ENCODE measurements at regions not wholly inside any gene's neighbourhood (a gene's known extent, or its start where the extent isn't known, plus 50 kb on each side); places are given as distances from the start of the nearest gene placed in this dataset.
A peak's percentile ranks its signal among the peaks of the same experiment; 100 is the strongest.

DNA sequence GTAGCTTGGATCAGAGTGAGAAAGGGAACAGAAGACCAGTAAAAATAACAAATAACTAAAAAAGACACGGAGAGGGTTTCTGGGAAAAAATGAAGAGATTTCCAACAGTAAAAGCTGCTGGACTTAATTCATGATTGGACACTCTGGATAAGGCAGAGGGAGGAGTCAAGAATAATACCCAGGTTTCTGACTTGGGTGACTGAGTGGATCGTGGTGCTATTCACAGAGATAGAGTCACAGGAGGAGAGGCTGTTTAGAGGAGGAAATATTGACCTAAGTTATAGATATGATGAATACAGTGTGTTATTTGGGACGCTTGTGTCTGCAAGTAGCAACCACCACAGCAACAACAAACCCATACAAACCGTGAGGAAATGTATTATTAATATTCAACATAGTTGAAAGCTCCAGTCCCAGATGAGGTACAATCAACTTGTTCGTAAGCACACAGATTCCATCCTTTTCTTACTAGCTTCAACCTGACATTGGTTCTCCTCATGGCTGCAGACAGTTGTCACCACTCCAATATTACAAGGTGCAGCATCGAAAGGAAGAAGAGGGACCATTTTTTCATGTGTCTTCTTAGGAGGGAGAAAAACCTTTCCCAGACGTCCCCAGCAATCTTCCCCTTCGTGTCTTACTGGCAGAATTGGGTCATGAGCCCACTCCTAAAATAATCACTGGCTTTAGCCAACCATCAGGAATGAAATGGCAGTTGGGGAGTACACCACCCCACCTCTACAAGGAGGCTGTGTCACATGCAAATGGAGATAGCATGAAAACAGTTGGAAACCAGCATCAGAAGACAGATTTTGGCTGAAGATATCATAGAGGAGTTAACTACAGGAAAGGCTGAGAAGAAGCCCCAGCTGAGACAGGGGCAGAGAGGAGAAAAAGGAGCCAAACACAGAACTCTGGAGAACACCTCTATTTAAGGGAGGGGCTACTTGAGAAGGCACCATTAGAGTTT, 387.8 kb downstream of the SHQ1 start:
- DNase-seq (ENCODE audit: low read depth in 2 of 2): no peak

DNA sequence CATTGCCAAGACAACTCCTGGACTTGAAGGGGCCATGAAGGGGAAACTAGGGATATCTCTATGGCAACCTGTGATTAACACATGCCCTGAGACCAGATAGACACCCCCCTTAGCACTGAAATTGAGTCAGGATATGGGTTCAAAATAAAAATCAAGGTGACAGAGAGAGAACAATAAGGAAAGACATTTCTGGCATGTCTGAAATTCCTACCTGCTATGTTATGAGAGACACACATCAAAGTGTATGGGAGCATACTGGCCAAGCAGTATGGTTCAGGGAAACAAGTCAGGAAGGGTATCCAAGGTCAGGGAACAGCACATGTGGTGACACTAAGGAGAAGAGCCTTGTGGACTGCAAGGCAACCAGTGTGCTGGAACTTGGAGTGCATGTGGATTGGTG, 388.7 kb downstream of the SHQ1 start:
- DNase-seq (ENCODE audit: low read depth in 2 of 2): no peak

DNA sequence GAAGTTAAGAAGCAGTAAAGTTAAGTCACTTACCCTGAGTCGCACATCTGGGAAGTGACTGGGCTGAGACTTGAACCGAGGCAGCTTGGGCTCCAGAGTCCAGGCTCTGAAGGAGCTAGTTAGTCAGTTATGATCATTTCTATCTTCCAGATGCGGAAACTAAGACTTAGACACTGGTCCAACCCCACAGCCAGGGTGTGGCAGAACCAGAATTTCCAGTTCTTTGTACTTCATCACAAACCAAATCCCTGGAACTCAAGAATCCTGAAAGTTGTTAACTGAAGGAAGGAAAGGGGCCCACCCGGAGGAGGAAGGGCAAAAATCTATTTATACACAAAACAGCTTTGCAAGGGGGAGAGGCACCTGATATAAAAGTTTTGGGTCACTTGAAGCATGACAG, 389.9 kb downstream of the SHQ1 start:
- DNase-seq (ENCODE audit: low read depth in 2 of 2): no peak

DNA sequence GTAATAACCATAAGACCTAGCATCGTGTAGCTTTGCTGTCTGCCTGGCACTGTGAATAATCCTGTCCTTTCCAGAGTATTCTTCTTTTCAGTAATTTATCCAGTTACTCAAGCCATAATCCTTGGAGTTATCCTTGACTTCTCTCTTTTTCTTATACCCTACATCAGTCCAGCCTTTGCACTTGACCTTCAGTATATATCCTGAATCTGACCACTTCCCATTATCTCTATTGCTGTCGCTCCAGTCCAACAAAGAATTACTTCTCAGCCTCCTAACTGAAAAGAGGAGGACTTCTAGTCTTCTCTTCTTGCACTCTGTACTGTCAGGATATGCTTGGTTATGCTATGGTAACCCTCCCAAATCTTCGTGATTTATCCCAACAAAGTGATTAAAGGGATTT, 393.8 kb downstream of the SHQ1 start:
- no peak for DNase-seq (ENCODE audit: low read depth in 2 of 2)

DNA sequence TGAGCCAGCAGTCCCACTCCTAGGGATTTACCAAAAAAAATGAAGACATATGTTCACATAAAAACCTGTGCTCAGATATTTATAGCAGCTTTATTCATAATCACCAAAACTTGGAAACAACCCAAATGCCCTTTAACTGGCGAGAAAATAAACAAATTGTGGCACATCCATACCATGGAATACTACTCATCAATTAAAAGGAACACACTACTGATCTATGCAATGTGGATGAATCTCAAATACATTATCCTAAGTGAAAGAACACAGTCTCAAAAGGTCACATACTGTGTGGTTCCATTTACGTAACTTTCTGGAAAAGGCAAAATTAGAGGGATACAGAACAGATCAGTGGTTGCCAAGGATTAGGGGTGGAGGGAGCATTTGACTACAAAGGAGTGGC, 394.5 kb downstream of the SHQ1 start:
- no peak for DNase-seq (ENCODE audit: low read depth in 2 of 2)

- no peak for DNase-seq (ENCODE audit: low read depth in 2 of 2)
These were observed 395.5 kb downstream of the SHQ1 start for GRCh38 chr3:72452745-72453144.

DNA sequence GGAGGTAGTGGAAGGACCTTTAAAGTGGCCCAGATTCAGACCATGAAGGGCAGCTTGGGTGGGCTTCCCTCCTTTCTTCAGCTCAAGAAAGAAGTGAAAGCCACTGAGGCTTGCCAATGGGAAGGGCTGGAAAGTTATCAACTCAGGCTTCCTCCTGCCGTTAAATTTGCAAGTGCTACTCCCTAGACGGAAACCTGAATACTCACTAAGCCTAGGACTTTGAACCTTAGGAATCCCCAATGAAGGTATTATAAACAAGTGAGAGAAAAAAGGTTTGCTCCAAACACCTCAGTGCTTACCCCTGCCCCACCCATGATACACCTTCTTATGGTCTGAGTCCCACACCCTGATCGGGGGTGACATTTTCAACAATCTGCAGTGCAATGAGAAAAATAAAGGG, 396.4 kb downstream of the SHQ1 start:
- no peak for DNase-seq (ENCODE audit: low read depth in 2 of 2)

- DNase-seq (ENCODE audit: low read depth in 2 of 2): no peak
These were observed 398.7 kb downstream of the SHQ1 start for GRCh38 chr3:72449551-72449950.

GRCh38 chr3:72448858-72449257, 399.4 kb downstream of the SHQ1 start:
- DNase-seq (ENCODE audit: low read depth in 2 of 2): no peak

DNA sequence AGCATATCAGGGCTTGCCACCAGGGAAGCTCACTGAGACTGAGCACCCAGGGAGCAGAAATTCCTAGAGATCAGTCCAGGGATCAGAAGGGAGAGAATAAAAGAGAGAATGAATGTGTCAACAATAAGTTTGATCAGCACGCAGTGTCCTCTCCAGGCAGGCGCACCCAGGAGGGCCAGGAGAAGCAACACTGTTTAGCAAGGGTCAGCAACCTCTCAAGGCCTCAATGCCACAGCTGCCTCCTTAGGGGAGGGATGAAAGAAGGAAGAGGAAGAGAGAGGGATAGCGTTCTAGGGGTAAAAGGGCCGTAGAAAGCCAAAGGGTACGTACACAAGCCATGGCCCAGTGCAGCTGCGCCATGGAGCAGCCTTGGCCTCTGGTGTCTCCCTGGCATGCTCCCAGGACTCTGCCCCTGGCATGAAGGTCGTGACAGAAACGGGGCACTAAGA, 399.8 kb downstream of the SHQ1 start:
- DNase-seq (ENCODE audit: low read depth in 2 of 2): no peak

DNA sequence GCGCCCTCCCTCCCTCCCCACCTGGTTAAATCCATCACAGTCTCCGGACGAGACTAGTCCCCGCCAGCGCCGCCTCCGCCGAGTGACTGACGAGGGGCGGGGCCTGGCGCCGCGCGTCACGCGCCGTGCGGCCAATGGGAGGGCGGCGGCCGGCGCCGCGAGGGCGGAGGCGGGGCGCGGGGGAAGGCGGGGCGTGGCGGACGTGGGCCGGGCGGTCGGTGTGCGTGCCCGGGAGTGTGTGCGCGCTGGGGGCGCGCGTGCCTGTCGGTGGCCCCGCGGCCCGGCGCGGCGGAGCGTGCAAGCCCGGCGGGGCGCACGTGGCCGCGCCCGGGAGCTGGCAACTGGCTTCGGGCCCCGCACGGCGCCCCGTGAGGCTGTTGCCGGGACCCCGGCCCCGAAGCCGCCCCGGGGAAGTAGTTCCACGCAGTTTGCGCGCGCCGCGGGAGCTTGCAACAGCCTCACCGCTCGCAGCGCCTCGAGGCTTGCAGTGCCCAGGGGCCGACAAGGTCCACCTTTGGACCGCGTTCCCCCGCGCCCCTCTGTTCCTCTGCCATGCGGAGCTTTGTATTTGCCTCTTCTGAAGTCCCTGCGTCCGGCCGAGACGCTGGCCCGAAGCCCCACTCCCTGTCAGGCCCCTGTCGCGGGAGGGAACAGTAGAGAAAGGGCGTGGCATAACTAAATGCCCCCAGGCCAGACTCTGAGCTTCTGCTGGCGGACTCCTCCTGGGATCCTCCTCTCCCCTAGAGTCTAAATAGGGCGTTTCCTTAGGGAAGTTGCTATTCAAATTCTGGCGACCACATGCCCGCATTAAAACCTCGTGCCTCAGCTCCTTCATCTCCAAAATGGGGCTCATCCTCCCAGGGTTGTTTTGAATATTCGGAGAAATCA, 400.9 kb downstream of the SHQ1 start:
- peak; percentile 79 to 86 for DNase-seq (ENCODE audit: low read depth in 2 of 2)

GRCh38 chr3:72446218-72447058, 401.8 kb downstream of the SHQ1 start, which contains the start of gene RYBP:
TSS of gene RYBP (minus strand) at chr3:72446621.
- peak in 1 of 2 experiments; percentile 16 for DNase-seq (ENCODE audit: low read depth in 2 of 2)

DNA sequence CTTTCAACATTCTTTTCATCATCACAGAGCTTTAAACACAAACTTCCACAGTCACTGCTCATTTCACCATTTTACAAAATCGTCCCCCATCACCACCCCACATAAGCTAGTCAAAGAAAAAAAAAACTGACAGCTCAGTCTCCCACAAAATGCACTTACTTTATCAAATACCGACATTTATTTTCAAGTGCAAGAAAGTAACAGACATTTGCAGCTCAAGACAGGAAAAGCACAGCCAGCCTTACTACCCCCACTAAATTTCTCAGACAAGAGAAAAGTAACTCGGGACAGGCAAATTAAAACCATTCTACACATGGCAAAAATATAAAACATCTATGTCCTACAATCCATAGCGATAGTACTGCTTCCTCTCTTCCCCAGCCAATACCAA, 402.4 kb downstream of the SHQ1 start:
- DNase-seq (ENCODE audit: low read depth in 2 of 2): no peak

DNA sequence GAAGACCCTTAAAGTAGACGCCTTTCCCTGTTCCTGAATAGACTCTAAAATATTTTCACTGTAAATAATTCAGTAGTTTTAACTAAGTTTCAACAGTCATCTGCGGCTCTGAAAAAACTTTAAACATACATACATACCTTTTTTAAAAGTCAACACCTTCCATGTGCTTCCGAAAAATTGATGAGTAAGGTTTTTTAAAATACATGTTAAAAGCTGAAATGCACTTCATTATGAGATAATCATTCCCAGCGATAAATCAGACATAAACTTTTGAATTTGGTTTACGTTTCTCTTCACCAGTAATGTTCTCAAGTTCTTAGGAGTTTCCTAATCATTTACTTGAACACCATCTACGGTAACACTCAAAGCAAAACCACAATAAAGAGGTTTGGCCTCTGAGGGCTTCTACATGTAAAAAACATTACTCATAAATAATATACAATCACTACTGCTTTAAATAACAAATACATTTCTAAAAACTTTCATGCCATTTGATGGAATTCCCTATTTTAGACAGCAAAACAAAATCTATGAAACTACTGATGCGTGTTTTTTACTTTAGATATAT, 403.5 kb downstream of the SHQ1 start:
- no peak for DNase-seq (ENCODE audit: low read depth in 2 of 2)

DNA sequence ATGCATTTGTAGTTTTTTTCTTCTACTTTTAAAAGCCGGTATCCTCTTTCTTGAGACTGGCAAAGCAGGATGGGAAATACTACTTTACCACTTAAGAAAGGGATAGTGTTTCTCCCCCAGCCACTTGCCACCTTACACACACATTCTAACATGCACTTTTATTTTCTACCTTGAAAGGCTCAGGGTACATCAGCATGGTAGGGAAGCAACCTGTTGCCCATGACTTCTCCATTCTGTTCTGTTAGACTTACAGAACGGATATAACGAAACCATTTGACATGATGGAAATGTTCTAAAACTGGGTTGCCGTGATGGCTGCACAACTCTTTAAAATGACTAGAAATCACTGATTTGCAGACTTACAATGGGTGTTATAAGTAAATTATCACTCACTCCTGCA, 405.5 kb downstream of the SHQ1 start:
- DNase-seq (ENCODE audit: low read depth in 2 of 2): no peak

GRCh38 chr3:72441284-72441994, 406.8 kb downstream of the SHQ1 start:
- no peak for DNase-seq (ENCODE audit: low read depth in 2 of 2)

DNA sequence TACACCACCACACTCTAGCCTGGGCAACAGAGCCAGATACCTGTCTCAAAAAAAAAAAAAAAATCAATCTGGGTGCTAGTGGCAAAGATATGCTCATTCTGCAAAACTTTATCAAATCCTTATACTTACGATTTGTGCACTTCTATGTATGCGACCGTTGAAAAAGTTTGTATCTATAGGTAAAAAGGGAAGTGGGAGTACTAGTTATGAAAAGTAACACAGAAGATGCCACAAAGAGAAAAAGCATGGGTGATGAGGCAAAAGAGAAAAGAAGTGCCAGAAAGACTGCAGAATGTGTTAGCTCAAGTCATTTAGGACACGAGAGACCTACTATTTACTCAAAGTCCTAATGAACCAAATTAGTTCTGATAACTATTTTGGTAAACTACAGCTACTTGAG, 407.8 kb downstream of the SHQ1 start:
- DNase-seq (ENCODE audit: low read depth in 2 of 2): no peak

- no peak for DNase-seq (ENCODE audit: low read depth in 2 of 2)
These were observed 408.7 kb downstream of the SHQ1 start for GRCh38 chr3:72439321-72440183.

- no peak for DNase-seq (ENCODE audit: low read depth in 2 of 2)
These were observed 410.4 kb downstream of the SHQ1 start for GRCh38 chr3:72437661-72438406.

All from stimulated activated CD4-positive, alpha-beta T cell treated with anti-CD3 and anti-CD28 coated beads, Interleukin-12 subunit alpha, Interleukin-12 subunit beta, amount 100 ng/mL, for 24 hours (primary cell).